HL-60 (cell line): ENCODE measurements at regions not wholly inside any gene's neighbourhood (a gene's known extent, or its start where the extent isn't known, plus 50 kb on each side); places are given as distances from the start of the nearest gene placed in this dataset.
A peak's percentile ranks its signal among the peaks of the same experiment; 100 is the strongest.

Experiments
- DNase-seq, 2 experiments: peaks; one replicate each; pipeline ENCODE4 v3.0.0-alpha.2; 2010 to 2020; ENCODE audit warnings: low read depth in 1 of 2, low spot score in 1 of 2
- H3K27ac ChIP-seq: fragments of 250-450 bp; sonication (Bioruptor Pico); replicated peaks from 2 replicates; pipeline ENCODE4 v1.5.1; 2020; ENCODE audit warnings: mild to moderate bottlenecking, moderate library complexity
- H3K27me3 ChIP-seq: fragments of 250-450 bp; sonication (Bioruptor Pico); 2 replicates; pipeline ENCODE4 v1.5.1; 2021; ENCODE audit warnings: mild to moderate bottlenecking, moderate library complexity; ENCODE audit not compliant: insufficient read depth, poor library complexity, severe bottlenecking
- H3K4me3 ChIP-seq: replicated peaks from 2 replicates; pipeline ENCODE4 v1.5.1; 2011; ENCODE audit warnings: mild to moderate bottlenecking, control low read depth, low read length; ENCODE audit not compliant: insufficient read depth
- GABPA ChIP-seq: IDR thresholded peaks from 2 replicates; pipeline ENCODE4 v1.6.1; 2012; ENCODE audit warnings: low read depth
- POLR2AphosphoS5 ChIP-seq: IDR thresholded peaks from 2 replicates; pipeline ENCODE4 v1.6.1; 2012; ENCODE audit warnings: low read depth
- SPI1 ChIP-seq: IDR thresholded peaks from 2 replicates; pipeline ENCODE4 v1.6.1; 2012; ENCODE audit warnings: low read depth, mild to moderate bottlenecking, borderline replicate concordance
- TF ChIP-seq, protein P1 (sequence below): IDR thresholded peaks from one replicate; pipeline ENCODE4 v1.5.1; 2011; ENCODE audit warnings: low read length, control low read depth, inconsistent platforms; ENCODE audit not compliant: insufficient read depth
- TF ChIP-seq, protein P2 (sequence below): IDR thresholded peaks from 2 replicates; pipeline ENCODE4 v1.6.1; 2012; ENCODE audit warnings: low read depth; ENCODE audit not compliant: insufficient replicate concordance

DNA sequence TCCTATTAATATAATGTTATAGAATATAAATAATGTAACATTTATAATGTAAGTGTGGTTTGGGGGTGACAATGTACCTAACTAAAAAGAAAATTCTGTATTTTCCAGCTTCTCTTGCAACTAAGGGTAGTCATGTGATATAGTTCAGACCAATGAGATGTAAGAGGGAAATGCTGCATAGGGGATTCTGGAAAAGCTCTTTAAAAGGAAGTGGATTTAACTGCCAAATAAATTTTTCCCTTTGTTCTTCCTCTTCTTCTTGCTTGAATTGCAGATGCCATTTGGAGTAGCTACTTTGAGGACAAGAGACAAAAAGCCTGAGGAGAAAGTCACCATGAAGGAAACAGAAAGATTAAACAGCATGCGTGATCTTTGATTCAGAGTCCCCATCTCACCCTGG is 194.3 kb downstream of the PTEN start:
- no peak for DNase-seq
- Histone ChIP-seq H3K27me3 (no peaks in the 10 kb centered on the region), H3K27ac (no peak overlapping the region), H3K4me3 (no peak overlapping the region)
- peak; percentile 46; the same call in 1 of the 2 replicates for TF ChIP-seq SPI1
- no peak for TF ChIP-seq POLR2AphosphoS5
- TF ChIP-seq GABPA, result no peak

GRCh38 chr10:88058750-88059149 is 195.3 kb downstream of the PTEN start:
- TF ChIP-seq POLR2AphosphoS5 (no peak), SPI1 (no peak), GABPA (no peak)
- TF ChIP-seq, protein P1, sequence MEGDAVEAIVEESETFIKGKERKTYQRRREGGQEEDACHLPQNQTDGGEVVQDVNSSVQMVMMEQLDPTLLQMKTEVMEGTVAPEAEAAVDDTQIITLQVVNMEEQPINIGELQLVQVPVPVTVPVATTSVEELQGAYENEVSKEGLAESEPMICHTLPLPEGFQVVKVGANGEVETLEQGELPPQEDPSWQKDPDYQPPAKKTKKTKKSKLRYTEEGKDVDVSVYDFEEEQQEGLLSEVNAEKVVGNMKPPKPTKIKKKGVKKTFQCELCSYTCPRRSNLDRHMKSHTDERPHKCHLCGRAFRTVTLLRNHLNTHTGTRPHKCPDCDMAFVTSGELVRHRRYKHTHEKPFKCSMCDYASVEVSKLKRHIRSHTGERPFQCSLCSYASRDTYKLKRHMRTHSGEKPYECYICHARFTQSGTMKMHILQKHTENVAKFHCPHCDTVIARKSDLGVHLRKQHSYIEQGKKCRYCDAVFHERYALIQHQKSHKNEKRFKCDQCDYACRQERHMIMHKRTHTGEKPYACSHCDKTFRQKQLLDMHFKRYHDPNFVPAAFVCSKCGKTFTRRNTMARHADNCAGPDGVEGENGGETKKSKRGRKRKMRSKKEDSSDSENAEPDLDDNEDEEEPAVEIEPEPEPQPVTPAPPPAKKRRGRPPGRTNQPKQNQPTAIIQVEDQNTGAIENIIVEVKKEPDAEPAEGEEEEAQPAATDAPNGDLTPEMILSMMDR, result no peak
- TF ChIP-seq, protein P2, sequence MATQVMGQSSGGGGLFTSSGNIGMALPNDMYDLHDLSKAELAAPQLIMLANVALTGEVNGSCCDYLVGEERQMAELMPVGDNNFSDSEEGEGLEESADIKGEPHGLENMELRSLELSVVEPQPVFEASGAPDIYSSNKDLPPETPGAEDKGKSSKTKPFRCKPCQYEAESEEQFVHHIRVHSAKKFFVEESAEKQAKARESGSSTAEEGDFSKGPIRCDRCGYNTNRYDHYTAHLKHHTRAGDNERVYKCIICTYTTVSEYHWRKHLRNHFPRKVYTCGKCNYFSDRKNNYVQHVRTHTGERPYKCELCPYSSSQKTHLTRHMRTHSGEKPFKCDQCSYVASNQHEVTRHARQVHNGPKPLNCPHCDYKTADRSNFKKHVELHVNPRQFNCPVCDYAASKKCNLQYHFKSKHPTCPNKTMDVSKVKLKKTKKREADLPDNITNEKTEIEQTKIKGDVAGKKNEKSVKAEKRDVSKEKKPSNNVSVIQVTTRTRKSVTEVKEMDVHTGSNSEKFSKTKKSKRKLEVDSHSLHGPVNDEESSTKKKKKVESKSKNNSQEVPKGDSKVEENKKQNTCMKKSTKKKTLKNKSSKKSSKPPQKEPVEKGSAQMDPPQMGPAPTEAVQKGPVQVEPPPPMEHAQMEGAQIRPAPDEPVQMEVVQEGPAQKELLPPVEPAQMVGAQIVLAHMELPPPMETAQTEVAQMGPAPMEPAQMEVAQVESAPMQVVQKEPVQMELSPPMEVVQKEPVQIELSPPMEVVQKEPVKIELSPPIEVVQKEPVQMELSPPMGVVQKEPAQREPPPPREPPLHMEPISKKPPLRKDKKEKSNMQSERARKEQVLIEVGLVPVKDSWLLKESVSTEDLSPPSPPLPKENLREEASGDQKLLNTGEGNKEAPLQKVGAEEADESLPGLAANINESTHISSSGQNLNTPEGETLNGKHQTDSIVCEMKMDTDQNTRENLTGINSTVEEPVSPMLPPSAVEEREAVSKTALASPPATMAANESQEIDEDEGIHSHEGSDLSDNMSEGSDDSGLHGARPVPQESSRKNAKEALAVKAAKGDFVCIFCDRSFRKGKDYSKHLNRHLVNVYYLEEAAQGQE, result no peak
- Histone ChIP-seq H3K27me3 (no peaks in the 10 kb centered on the region), H3K4me3 (no peak overlapping the region), H3K27ac (no peak overlapping the region)
- no peak for DNase-seq

- TF ChIP-seq POLR2AphosphoS5 (no peak), GABPA (no peak), SPI1 (no peak)
- TF ChIP-seq, protein P2, result no peak
- TF ChIP-seq, protein P1, result no peak
- DNase-seq, result no peak
- H3K4me3 ChIP-seq, result no peak overlapping the region
- H3K27ac ChIP-seq, result no peak overlapping the region
- no peaks in the 10 kb centered on the region for H3K27me3 ChIP-seq
These were observed 195.8 kb downstream of the PTEN start for GRCh38 chr10:88059190-88059589.

DNA sequence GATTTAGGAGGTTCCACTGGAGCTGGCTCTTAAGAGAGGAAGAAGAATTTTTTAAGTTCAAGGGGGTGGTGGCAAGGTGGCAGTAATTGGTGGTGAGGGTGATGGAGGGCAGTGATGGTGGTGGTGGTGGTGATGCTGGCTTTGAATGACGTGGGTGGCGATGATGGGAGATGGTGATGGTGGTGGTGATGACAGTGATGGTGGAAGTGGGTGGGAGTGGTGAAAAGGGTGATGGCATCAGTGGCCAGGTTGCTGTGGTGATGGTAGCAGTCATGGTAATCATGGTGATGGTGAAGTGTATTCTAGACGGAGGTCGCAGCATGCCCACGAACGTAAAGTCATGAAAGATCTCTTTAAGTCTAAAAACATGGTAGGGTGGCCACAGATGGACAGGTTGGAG is 197.3 kb downstream of the PTEN start:
- H3K4me3 ChIP-seq, result no peak overlapping the region
- TF ChIP-seq, protein P2, result no peak
- no peak for TF ChIP-seq POLR2AphosphoS5
- TF ChIP-seq GABPA, result no peak
- TF ChIP-seq, protein P1, result no peak
- no peak for TF ChIP-seq SPI1
- no peak overlapping the region for H3K27ac ChIP-seq
- DNase-seq, result no peak
- no peaks in the 10 kb centered on the region for H3K27me3 ChIP-seq
